H1 (cell line): ENCODE measurements at regions not wholly inside any gene's neighbourhood (a gene's known extent, or its start where the extent isn't known, plus 50 kb on each side); places are given as distances from the start of the nearest gene placed in this dataset.

Experiments
- ASH2L ChIP-seq: fragments of 200-600, 300-600 bp; sonication (generic); IDR thresholded peaks from one replicate; pipeline ENCODE4 v1.7.1; 2017; ENCODE audit warnings: low read length
- MAX ChIP-seq: IDR thresholded peaks from 2 replicates; pipeline ENCODE4 v1.6.1; 2012; ENCODE audit warnings: inconsistent platforms
- RFX5 ChIP-seq: IDR thresholded peaks from 2 replicates; pipeline ENCODE4 v1.6.1; 2011; ENCODE audit warnings: low read depth, low read length, improper control_type of control experiment, borderline replicate concordance
- RXRA ChIP-seq: IDR thresholded peaks from 2 replicates; pipeline ENCODE4 v1.6.1; 2011; ENCODE audit warnings: low read depth, mild to moderate bottlenecking, low read length, moderate library complexity; ENCODE audit not compliant: insufficient read depth
- SAP30 ChIP-seq: fragments of 300-600 bp; sonication (generic); IDR thresholded peaks from 2 replicates; pipeline ENCODE4 v1.7.1; 2012; ENCODE audit warnings: low read length, moderate library complexity, mild to moderate bottlenecking, inconsistent platforms; ENCODE audit not compliant: insufficient read depth, insufficient replicate concordance
- TF ChIP-seq, protein P1 (sequence below): fragments of 300-600 bp; sonication (generic); IDR thresholded peaks from 2 replicates; pipeline ENCODE4 v1.7.1; 2012; ENCODE audit warnings: low read length, moderate library complexity, mild to moderate bottlenecking, inconsistent platforms; ENCODE audit not compliant: insufficient replicate concordance

GRCh38 chr1:148388260-148389026 is 94.7 kb downstream of the PPIAL4G start (continued):
- TF ChIP-seq, protein P1, sequence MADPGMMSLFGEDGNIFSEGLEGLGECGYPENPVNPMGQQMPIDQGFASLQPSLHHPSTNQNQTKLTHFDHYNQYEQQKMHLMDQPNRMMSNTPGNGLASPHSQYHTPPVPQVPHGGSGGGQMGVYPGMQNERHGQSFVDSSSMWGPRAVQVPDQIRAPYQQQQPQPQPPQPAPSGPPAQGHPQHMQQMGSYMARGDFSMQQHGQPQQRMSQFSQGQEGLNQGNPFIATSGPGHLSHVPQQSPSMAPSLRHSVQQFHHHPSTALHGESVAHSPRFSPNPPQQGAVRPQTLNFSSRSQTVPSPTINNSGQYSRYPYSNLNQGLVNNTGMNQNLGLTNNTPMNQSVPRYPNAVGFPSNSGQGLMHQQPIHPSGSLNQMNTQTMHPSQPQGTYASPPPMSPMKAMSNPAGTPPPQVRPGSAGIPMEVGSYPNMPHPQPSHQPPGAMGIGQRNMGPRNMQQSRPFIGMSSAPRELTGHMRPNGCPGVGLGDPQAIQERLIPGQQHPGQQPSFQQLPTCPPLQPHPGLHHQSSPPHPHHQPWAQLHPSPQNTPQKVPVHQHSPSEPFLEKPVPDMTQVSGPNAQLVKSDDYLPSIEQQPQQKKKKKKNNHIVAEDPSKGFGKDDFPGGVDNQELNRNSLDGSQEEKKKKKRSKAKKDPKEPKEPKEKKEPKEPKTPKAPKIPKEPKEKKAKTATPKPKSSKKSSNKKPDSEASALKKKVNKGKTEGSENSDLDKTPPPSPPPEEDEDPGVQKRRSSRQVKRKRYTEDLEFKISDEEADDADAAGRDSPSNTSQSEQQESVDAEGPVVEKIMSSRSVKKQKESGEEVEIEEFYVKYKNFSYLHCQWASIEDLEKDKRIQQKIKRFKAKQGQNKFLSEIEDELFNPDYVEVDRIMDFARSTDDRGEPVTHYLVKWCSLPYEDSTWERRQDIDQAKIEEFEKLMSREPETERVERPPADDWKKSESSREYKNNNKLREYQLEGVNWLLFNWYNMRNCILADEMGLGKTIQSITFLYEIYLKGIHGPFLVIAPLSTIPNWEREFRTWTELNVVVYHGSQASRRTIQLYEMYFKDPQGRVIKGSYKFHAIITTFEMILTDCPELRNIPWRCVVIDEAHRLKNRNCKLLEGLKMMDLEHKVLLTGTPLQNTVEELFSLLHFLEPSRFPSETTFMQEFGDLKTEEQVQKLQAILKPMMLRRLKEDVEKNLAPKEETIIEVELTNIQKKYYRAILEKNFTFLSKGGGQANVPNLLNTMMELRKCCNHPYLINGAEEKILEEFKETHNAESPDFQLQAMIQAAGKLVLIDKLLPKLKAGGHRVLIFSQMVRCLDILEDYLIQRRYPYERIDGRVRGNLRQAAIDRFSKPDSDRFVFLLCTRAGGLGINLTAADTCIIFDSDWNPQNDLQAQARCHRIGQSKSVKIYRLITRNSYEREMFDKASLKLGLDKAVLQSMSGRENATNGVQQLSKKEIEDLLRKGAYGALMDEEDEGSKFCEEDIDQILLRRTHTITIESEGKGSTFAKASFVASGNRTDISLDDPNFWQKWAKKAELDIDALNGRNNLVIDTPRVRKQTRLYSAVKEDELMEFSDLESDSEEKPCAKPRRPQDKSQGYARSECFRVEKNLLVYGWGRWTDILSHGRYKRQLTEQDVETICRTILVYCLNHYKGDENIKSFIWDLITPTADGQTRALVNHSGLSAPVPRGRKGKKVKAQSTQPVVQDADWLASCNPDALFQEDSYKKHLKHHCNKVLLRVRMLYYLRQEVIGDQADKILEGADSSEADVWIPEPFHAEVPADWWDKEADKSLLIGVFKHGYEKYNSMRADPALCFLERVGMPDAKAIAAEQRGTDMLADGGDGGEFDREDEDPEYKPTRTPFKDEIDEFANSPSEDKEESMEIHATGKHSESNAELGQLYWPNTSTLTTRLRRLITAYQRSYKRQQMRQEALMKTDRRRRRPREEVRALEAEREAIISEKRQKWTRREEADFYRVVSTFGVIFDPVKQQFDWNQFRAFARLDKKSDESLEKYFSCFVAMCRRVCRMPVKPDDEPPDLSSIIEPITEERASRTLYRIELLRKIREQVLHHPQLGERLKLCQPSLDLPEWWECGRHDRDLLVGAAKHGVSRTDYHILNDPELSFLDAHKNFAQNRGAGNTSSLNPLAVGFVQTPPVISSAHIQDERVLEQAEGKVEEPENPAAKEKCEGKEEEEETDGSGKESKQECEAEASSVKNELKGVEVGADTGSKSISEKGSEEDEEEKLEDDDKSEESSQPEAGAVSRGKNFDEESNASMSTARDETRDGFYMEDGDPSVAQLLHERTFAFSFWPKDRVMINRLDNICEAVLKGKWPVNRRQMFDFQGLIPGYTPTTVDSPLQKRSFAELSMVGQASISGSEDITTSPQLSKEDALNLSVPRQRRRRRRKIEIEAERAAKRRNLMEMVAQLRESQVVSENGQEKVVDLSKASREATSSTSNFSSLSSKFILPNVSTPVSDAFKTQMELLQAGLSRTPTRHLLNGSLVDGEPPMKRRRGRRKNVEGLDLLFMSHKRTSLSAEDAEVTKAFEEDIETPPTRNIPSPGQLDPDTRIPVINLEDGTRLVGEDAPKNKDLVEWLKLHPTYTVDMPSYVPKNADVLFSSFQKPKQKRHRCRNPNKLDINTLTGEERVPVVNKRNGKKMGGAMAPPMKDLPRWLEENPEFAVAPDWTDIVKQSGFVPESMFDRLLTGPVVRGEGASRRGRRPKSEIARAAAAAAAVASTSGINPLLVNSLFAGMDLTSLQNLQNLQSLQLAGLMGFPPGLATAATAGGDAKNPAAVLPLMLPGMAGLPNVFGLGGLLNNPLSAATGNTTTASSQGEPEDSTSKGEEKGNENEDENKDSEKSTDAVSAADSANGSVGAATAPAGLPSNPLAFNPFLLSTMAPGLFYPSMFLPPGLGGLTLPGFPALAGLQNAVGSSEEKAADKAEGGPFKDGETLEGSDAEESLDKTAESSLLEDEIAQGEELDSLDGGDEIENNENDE: no peak
- TF ChIP-seq ASH2L (peak; percentile 78), RXRA (no peak), MAX (peak; percentile 84), RFX5 (no peak), SAP30 (no peak)
